ENCODE measurements at regions not wholly inside any gene's neighbourhood (a gene's known extent, or its start where the extent isn't known, plus 50 kb on each side); places are given as distances from the start of the nearest gene placed in this dataset.

- no peak overlapping the region for H3K4me3 ChIP-seq (ENCODE audit: low read length in 3 of 3)
- H3K27ac ChIP-seq (ENCODE audit: low read depth, low read length) = no peak overlapping the region
- no peaks in the 10 kb centered on the region for H3K27me3 ChIP-seq (ENCODE audit: control insufficient read depth in 3 of 3, insufficient read depth in 3 of 3, low read length in 3 of 3)
- no peaks in the 10 kb centered on the region for H3K36me3 ChIP-seq (ENCODE audit: control insufficient read depth in 3 of 3, insufficient read depth in 3 of 3, low read length in 3 of 3)
- H3K4me1 ChIP-seq (ENCODE audit: control insufficient read depth in 3 of 3, insufficient read depth in 3 of 3, low read length in 3 of 3) = no peaks in the 10 kb centered on the region
- no peak overlapping the region for H3K9ac ChIP-seq (ENCODE audit: low read depth in 1 of 3, low read length in 3 of 3)
- H3K9me3 ChIP-seq (ENCODE audit: control insufficient read depth in 3 of 3, low read length in 3 of 3) = no peaks in the 10 kb centered on the region
Measured at GRCh38 chr13:56902276-56902675, 238.4 kb upstream of the PRR20A start.

- Histone ChIP-seq H3K4me1 (ENCODE audit: control insufficient read depth in 3 of 3, insufficient read depth in 3 of 3, low read length in 3 of 3) (no peaks in the 10 kb centered on the region), H3K9ac (ENCODE audit: low read depth in 1 of 3, low read length in 3 of 3) (no peak overlapping the region), H3K27ac (ENCODE audit: low read depth, low read length) (no peak overlapping the region), H3K4me3 (ENCODE audit: low read length in 3 of 3) (no peak overlapping the region), H3K36me3 (ENCODE audit: control insufficient read depth in 3 of 3, insufficient read depth in 3 of 3, low read length in 3 of 3) (no peaks in the 10 kb centered on the region), H3K27me3 (ENCODE audit: control insufficient read depth in 3 of 3, insufficient read depth in 3 of 3, low read length in 3 of 3) (no peaks in the 10 kb centered on the region), H3K9me3 (ENCODE audit: control insufficient read depth in 3 of 3, low read length in 3 of 3) (no peaks in the 10 kb centered on the region)
Measured at GRCh38 chr13:56903710-56904282, 236.9 kb upstream of the PRR20A start.

GRCh38 chr13:56906909-56907308 lies 233.8 kb upstream of the PRR20A start:
- H3K36me3 ChIP-seq (ENCODE audit: control insufficient read depth in 3 of 3, insufficient read depth in 3 of 3, low read length in 3 of 3) = no peaks in the 10 kb centered on the region
- H3K4me3 ChIP-seq (ENCODE audit: low read length in 3 of 3) = no peak overlapping the region
- H3K4me1 ChIP-seq (ENCODE audit: control insufficient read depth in 3 of 3, insufficient read depth in 3 of 3, low read length in 3 of 3) = no peaks in the 10 kb centered on the region
- H3K9ac ChIP-seq (ENCODE audit: low read depth in 1 of 3, low read length in 3 of 3) = no peak overlapping the region
- H3K27ac ChIP-seq (ENCODE audit: low read depth, low read length) = no peak overlapping the region
- H3K9me3 ChIP-seq (ENCODE audit: control insufficient read depth in 3 of 3, low read length in 3 of 3) = no peaks in the 10 kb centered on the region
- H3K27me3 ChIP-seq (ENCODE audit: control insufficient read depth in 3 of 3, insufficient read depth in 3 of 3, low read length in 3 of 3) = no peaks in the 10 kb centered on the region

GRCh38 chr13:56907766-56908165 lies 233.0 kb upstream of the PRR20A start:
- Histone ChIP-seq H3K4me3 (ENCODE audit: low read length in 3 of 3) (no peak overlapping the region), H3K36me3 (ENCODE audit: control insufficient read depth in 3 of 3, insufficient read depth in 3 of 3, low read length in 3 of 3) (no peaks in the 10 kb centered on the region), H3K9me3 (ENCODE audit: control insufficient read depth in 3 of 3, low read length in 3 of 3) (no peaks in the 10 kb centered on the region), H3K9ac (ENCODE audit: low read depth in 1 of 3, low read length in 3 of 3) (no peak overlapping the region), H3K27me3 (ENCODE audit: control insufficient read depth in 3 of 3, insufficient read depth in 3 of 3, low read length in 3 of 3) (no peaks in the 10 kb centered on the region), H3K4me1 (ENCODE audit: control insufficient read depth in 3 of 3, insufficient read depth in 3 of 3, low read length in 3 of 3) (no peaks in the 10 kb centered on the region), H3K27ac (ENCODE audit: low read depth, low read length) (no peak overlapping the region)

- H3K4me3 ChIP-seq (ENCODE audit: low read length in 3 of 3) = no peak overlapping the region
- no peak overlapping the region for H3K9ac ChIP-seq (ENCODE audit: low read depth in 1 of 3, low read length in 3 of 3)
- no peaks in the 10 kb centered on the region for H3K9me3 ChIP-seq (ENCODE audit: control insufficient read depth in 3 of 3, low read length in 3 of 3)
- no peaks in the 10 kb centered on the region for H3K4me1 ChIP-seq (ENCODE audit: control insufficient read depth in 3 of 3, insufficient read depth in 3 of 3, low read length in 3 of 3)
- no peaks in the 10 kb centered on the region for H3K36me3 ChIP-seq (ENCODE audit: control insufficient read depth in 3 of 3, insufficient read depth in 3 of 3, low read length in 3 of 3)
- H3K27ac ChIP-seq (ENCODE audit: low read depth, low read length) = no peak overlapping the region
- no peaks in the 10 kb centered on the region for H3K27me3 ChIP-seq (ENCODE audit: control insufficient read depth in 3 of 3, insufficient read depth in 3 of 3, low read length in 3 of 3)
Measured at GRCh38 chr13:56909896-56910600, 230.7 kb upstream of the PRR20A start.

GRCh38 chr13:56917966-56918365 lies 222.8 kb upstream of the PRR20A start:
- no peaks in the 10 kb centered on the region for H3K36me3 ChIP-seq (ENCODE audit: control insufficient read depth in 3 of 3, insufficient read depth in 3 of 3, low read length in 3 of 3)
- no peaks in the 10 kb centered on the region for H3K27me3 ChIP-seq (ENCODE audit: control insufficient read depth in 3 of 3, insufficient read depth in 3 of 3, low read length in 3 of 3)
- no peak overlapping the region for H3K9ac ChIP-seq (ENCODE audit: low read depth in 1 of 3, low read length in 3 of 3)
- H3K27ac ChIP-seq (ENCODE audit: low read depth, low read length) = no peak overlapping the region
- H3K9me3 ChIP-seq (ENCODE audit: control insufficient read depth in 3 of 3, low read length in 3 of 3) = no peaks in the 10 kb centered on the region
- H3K4me1 ChIP-seq (ENCODE audit: control insufficient read depth in 3 of 3, insufficient read depth in 3 of 3, low read length in 3 of 3) = no peaks in the 10 kb centered on the region
- no peak overlapping the region for H3K4me3 ChIP-seq (ENCODE audit: low read length in 3 of 3)

GRCh38 chr13:56923626-56924140 lies 217.0 kb upstream of the PRR20A start:
- Histone ChIP-seq H3K4me1 (ENCODE audit: control insufficient read depth in 3 of 3, insufficient read depth in 3 of 3, low read length in 3 of 3) (no peaks in the 10 kb centered on the region), H3K9ac (ENCODE audit: low read depth in 1 of 3, low read length in 3 of 3) (no peak overlapping the region), H3K36me3 (ENCODE audit: control insufficient read depth in 3 of 3, insufficient read depth in 3 of 3, low read length in 3 of 3) (no peaks in the 10 kb centered on the region), H3K27me3 (ENCODE audit: control insufficient read depth in 3 of 3, insufficient read depth in 3 of 3, low read length in 3 of 3) (no peaks in the 10 kb centered on the region), H3K4me3 (ENCODE audit: low read length in 3 of 3) (no peak overlapping the region), H3K27ac (ENCODE audit: low read depth, low read length) (no peak overlapping the region), H3K9me3 (ENCODE audit: control insufficient read depth in 3 of 3, low read length in 3 of 3) (no peaks in the 10 kb centered on the region)

- Histone ChIP-seq H3K4me3 (ENCODE audit: low read length in 3 of 3) (no peak overlapping the region), H3K4me1 (ENCODE audit: control insufficient read depth in 3 of 3, insufficient read depth in 3 of 3, low read length in 3 of 3) (no peaks in the 10 kb centered on the region), H3K36me3 (ENCODE audit: control insufficient read depth in 3 of 3, insufficient read depth in 3 of 3, low read length in 3 of 3) (no peaks in the 10 kb centered on the region), H3K27me3 (ENCODE audit: control insufficient read depth in 3 of 3, insufficient read depth in 3 of 3, low read length in 3 of 3) (no peaks in the 10 kb centered on the region), H3K9ac (ENCODE audit: low read depth in 1 of 3, low read length in 3 of 3) (no peak overlapping the region), H3K9me3 (ENCODE audit: control insufficient read depth in 3 of 3, low read length in 3 of 3) (no peaks in the 10 kb centered on the region), H3K27ac (ENCODE audit: low read depth, low read length) (no peak overlapping the region)
Measured at GRCh38 chr13:56924401-56924800, 216.3 kb upstream of the PRR20A start.

- Histone ChIP-seq H3K27me3 (ENCODE audit: control insufficient read depth in 3 of 3, insufficient read depth in 3 of 3, low read length in 3 of 3) (no peaks in the 10 kb centered on the region), H3K4me3 (ENCODE audit: low read length in 3 of 3) (no peak overlapping the region), H3K9ac (ENCODE audit: low read depth in 1 of 3, low read length in 3 of 3) (no peak overlapping the region), H3K27ac (ENCODE audit: low read depth, low read length) (no peak overlapping the region), H3K4me1 (ENCODE audit: control insufficient read depth in 3 of 3, insufficient read depth in 3 of 3, low read length in 3 of 3) (no peaks in the 10 kb centered on the region), H3K9me3 (ENCODE audit: control insufficient read depth in 3 of 3, low read length in 3 of 3) (no peaks in the 10 kb centered on the region), H3K36me3 (ENCODE audit: control insufficient read depth in 3 of 3, insufficient read depth in 3 of 3, low read length in 3 of 3) (no peaks in the 10 kb centered on the region)
Measured at GRCh38 chr13:56932104-56932503, 208.6 kb upstream of the PRR20A start.

GRCh38 chr13:56953965-56954364 lies 186.8 kb upstream of the PRR20A start:
- H3K36me3 ChIP-seq (ENCODE audit: control insufficient read depth in 3 of 3, insufficient read depth in 3 of 3, low read length in 3 of 3) = no peaks in the 10 kb centered on the region
- no peaks in the 10 kb centered on the region for H3K4me1 ChIP-seq (ENCODE audit: control insufficient read depth in 3 of 3, insufficient read depth in 3 of 3, low read length in 3 of 3)
- no peaks in the 10 kb centered on the region for H3K27me3 ChIP-seq (ENCODE audit: control insufficient read depth in 3 of 3, insufficient read depth in 3 of 3, low read length in 3 of 3)
- H3K9ac ChIP-seq (ENCODE audit: low read depth in 1 of 3, low read length in 3 of 3) = no peak overlapping the region
- H3K27ac ChIP-seq (ENCODE audit: low read depth, low read length) = no peak overlapping the region
- H3K9me3 ChIP-seq (ENCODE audit: control insufficient read depth in 3 of 3, low read length in 3 of 3) = no peaks in the 10 kb centered on the region
- no peak overlapping the region for H3K4me3 ChIP-seq (ENCODE audit: low read length in 3 of 3)

Measured in skeletal muscle tissue (tissue), 3 donors.